ENCODE measurements at regions not wholly inside any gene's neighbourhood (a gene's known extent, or its start where the extent isn't known, plus 50 kb on each side); places are given as distances from the start of the nearest gene placed in this dataset.
"Not testable (repeated sequence)": the region's sequence is repeated elsewhere in the genome, so short reads cannot be mapped to it uniquely, and the experiment has no call there.

GRCh38 chr17:36844601-36845000 lies 92.7 kb upstream of the LHX1 start:
- no peaks in the 10 kb centered on the region for H3K4me1 Mint-ChIP-seq
- no peak overlapping the region for H3K4me3 Mint-ChIP-seq
- no peak overlapping the region for H3K27ac Mint-ChIP-seq (ENCODE audit: unreplicated experiment)

GRCh38 chr17:36845916-36846315 lies 91.4 kb upstream of the LHX1 start:
- no peak for DNase-seq (ENCODE audit: low read depth, low spot score)
- peaks cover 3% of the 10 kb centered on the region for H3K27me3 Mint-ChIP-seq (ENCODE audit: low read depth)

More at GRCh38 chr17:36844601-36845000, 92.7 kb upstream of the LHX1 start:
- H3K36me3 Mint-ChIP-seq (ENCODE audit: low read depth) = no peaks in the 10 kb centered on the region
- DNase-seq (ENCODE audit: low read depth, low spot score) = no peak
- peaks cover 6% of the 10 kb centered on the region for H3K9me3 Mint-ChIP-seq
- TF ChIP-seq CTCF (conservative IDR thresholded peaks at IDR 0.05) = no peak
- peaks cover 3% of the 10 kb centered on the region for H3K27me3 Mint-ChIP-seq (ENCODE audit: low read depth)

GRCh38 chr17:36846410-36847292 lies 90.6 kb upstream of the LHX1 start:
- H3K4me1 Mint-ChIP-seq = peaks cover 10% of the 10 kb centered on the region
- no peaks in the 10 kb centered on the region for H3K9me3 Mint-ChIP-seq
- no peak for DNase-seq (ENCODE audit: low read depth, low spot score)

More at GRCh38 chr17:36845916-36846315, 91.4 kb upstream of the LHX1 start:
- TF ChIP-seq CTCF (conservative IDR thresholded peaks at IDR 0.05) = no peak
- Mint-ChIP-seq H3K4me1 (peaks cover 5% of the 10 kb centered on the region), H3K9me3 (peaks cover 3% of the 10 kb centered on the region), H3K4me3 (no peak overlapping the region), H3K27ac (ENCODE audit: unreplicated experiment) (peak overlapping the region; percentile 84), H3K36me3 (ENCODE audit: low read depth) (no peaks in the 10 kb centered on the region)

GRCh38 chr17:36848008-36848902 lies 89.0 kb upstream of the LHX1 start:
- no peak for TF ChIP-seq CTCF (conservative IDR thresholded peaks at IDR 0.05)
- H3K4me3 Mint-ChIP-seq = no peak overlapping the region
- peaks cover 10% of the 10 kb centered on the region for H3K4me1 Mint-ChIP-seq
- no peak for DNase-seq (ENCODE audit: low read depth, low spot score)
- no peaks in the 10 kb centered on the region for H3K9me3 Mint-ChIP-seq
- no peaks in the 10 kb centered on the region for H3K36me3 Mint-ChIP-seq (ENCODE audit: low read depth)
- H3K27ac Mint-ChIP-seq (ENCODE audit: unreplicated experiment) = no peak overlapping the region
- peaks cover 3% of the 10 kb centered on the region for H3K27me3 Mint-ChIP-seq (ENCODE audit: low read depth)

More at GRCh38 chr17:36846410-36847292, 90.6 kb upstream of the LHX1 start:
- Mint-ChIP-seq H3K27ac (ENCODE audit: unreplicated experiment) (peak overlapping the region; percentile 13), H3K27me3 (ENCODE audit: low read depth) (peaks cover 3% of the 10 kb centered on the region), H3K36me3 (ENCODE audit: low read depth) (no peaks in the 10 kb centered on the region), H3K4me3 (no peak overlapping the region)
- TF ChIP-seq CTCF (conservative IDR thresholded peaks at IDR 0.05) = no peak

GRCh38 chr17:36849020-36849419 lies 88.3 kb upstream of the LHX1 start:
- not testable (repeated sequence) for H3K4me1 Mint-ChIP-seq; H3K36me3 Mint-ChIP-seq (ENCODE audit: low read depth); DNase-seq (ENCODE audit: low read depth, low spot score); H3K9me3 Mint-ChIP-seq; H3K27ac Mint-ChIP-seq (ENCODE audit: unreplicated experiment); H3K4me3 Mint-ChIP-seq; H3K27me3 Mint-ChIP-seq (ENCODE audit: low read depth)

All from neural crest cell (in vitro differentiated cells).